AG09319 (cell line): ENCODE measurements at regions not wholly inside any gene's neighbourhood (a gene's known extent, or its start where the extent isn't known, plus 50 kb on each side); places are given as distances from the start of the nearest gene placed in this dataset.

Source experiments
- DNase-seq: peaks from one replicate; pipeline ENCODE4 v3.0.0-alpha.2; 2010; ENCODE audit warnings: low read depth; ENCODE audit errors: extremely low read depth
- CTCF ChIP-seq: IDR thresholded peaks from 2 replicates; pipeline ENCODE4 v1.5.1; 2011; ENCODE audit warnings: low read depth, mild to moderate bottlenecking, inconsistent platforms, low read length, moderate library complexity

- no peak for TF ChIP-seq CTCF
- DNase-seq, result no peak
Observed at GRCh38 chr4:123846561-123846960, 450.0 kb downstream of the SPRY1 start.

GRCh38 chr4:123848606-123849005, 452.0 kb downstream of the SPRY1 start:
- no peak for TF ChIP-seq CTCF
- no peak for DNase-seq

GRCh38 chr4:123849495-123849894, 452.9 kb downstream of the SPRY1 start:
- TF ChIP-seq CTCF, result no peak
- DNase-seq, result no peak

GRCh38 chr4:123851521-123851920, 454.9 kb downstream of the SPRY1 start:
- TF ChIP-seq CTCF, result no peak
- no peak for DNase-seq

GRCh38 chr4:123853651-123854050, 457.1 kb downstream of the SPRY1 start:
- DNase-seq, result no peak
- TF ChIP-seq CTCF, result no peak

- no peak; the same call in 1 of the 2 replicates for TF ChIP-seq CTCF
- DNase-seq, result no peak
Observed at GRCh38 chr4:123856689-123857545, 460.3 kb downstream of the SPRY1 start.

- TF ChIP-seq CTCF, result no peak
- no peak for DNase-seq
Observed at GRCh38 chr4:123858465-123858864, 461.9 kb downstream of the SPRY1 start.
